Kidney (tissue), 13 donors: ENCODE measurements at regions not wholly inside any gene's neighbourhood (a gene's known extent, or its start where the extent isn't known, plus 50 kb on each side); places are given as distances from the start of the nearest gene placed in this dataset.
A peak's percentile ranks its signal among the peaks of the same experiment; 100 is the strongest.

ENCODE experiments used
- DNase-seq, 5 donors: peaks; one replicate each; pipeline ENCODE4 v3.0.0-alpha.2; 2013 to 2020
- FAIRE-seq: peaks from 2 replicates; lab custom pipeline; 2012; peaks lifted over from hg19 to GRCh38; lab: Jason Lieb, UNC
- H3K27ac ChIP-seq, 2 donors: one replicate each; pipeline ENCODE4 v1.7.0; 2013; ENCODE audit warnings: low read depth in 2 of 2, low read length in 2 of 2, inconsistent platforms in 1 of 2
- H3K27me3 ChIP-seq: one replicate; pipeline ENCODE4 v1.7.1; 2013; ENCODE audit warnings: low read length, inconsistent platforms; ENCODE audit not compliant: control insufficient read depth, insufficient read depth
- H3K36me3 ChIP-seq, 3 donors: one replicate each; pipeline versions ENCODE4 v1.7.0 to v1.7.1; 2013; ENCODE audit warnings: low read length in 3 of 3, control low read depth in 1 of 3, inconsistent platforms in 1 of 3; ENCODE audit not compliant: insufficient read depth in 3 of 3, control insufficient read depth in 2 of 3
- H3K4me1 ChIP-seq, 3 donors: one replicate each; pipeline versions ENCODE4 v1.7.0 to v1.7.1; 2013; ENCODE audit warnings: low read length in 3 of 3, inconsistent platforms in 1 of 3, low read depth in 1 of 3; ENCODE audit not compliant: control insufficient read depth in 2 of 3, insufficient read depth in 2 of 3
- H3K4me3 ChIP-seq, 3 donors: one replicate each; pipeline versions ENCODE4 v1.7.0 to v1.8.1; 2013; ENCODE audit warnings: low read length in 3 of 3, control low read depth in 1 of 3, inconsistent platforms in 1 of 3
- H3K9ac ChIP-seq, 3 donors: one replicate each; pipeline versions ENCODE4 v1.7.0 to v1.7.1; 2013; ENCODE audit warnings: low read length in 3 of 3, control low read depth in 1 of 3, inconsistent platforms in 1 of 3
- H3K9me3 ChIP-seq, 3 donors: one replicate each; pipeline versions ENCODE4 v1.7.0 to v1.7.1; 2013; ENCODE audit warnings: low read length in 3 of 3, control low read depth in 1 of 3, inconsistent platforms in 1 of 3; ENCODE audit not compliant: control insufficient read depth in 2 of 3, insufficient read depth in 1 of 3
- CTCF ChIP-seq: IDR thresholded peaks from 3 replicates; pipeline ENCODE4 v1.5.1; 2012; ENCODE audit warnings: mild to moderate bottlenecking, moderate library complexity, borderline replicate concordance; ENCODE audit not compliant: insufficient read depth; ENCODE audit errors: extremely low read depth
- intact Hi-C: fragments of 100-400 bp; cut with DNase I; formaldehyde crosslinking; loops from one replicate; pipeline ENCODE4 v1.11.1; 2022
- donor health status: control.
- donor health status: control.
- donor health status: control.
- donor health status: control.
- donor health status: control.
- donor health status: DM: yes; HTN: yes; CAD: no.
- donor health status: Normal renal cell carcinoma (clear cell type).

GRCh38 chr11:119473901-119474681 lies 51.1 kb upstream of the THY1 start:
- Histone ChIP-seq H3K9me3 (no peaks in the 10 kb centered on the region), H3K4me3 (no peak overlapping the region), H3K9ac (no peak overlapping the region), H3K4me1 (peaks cover 0 to 4% (median 0%) of the 10 kb centered on the region in 3 donors), H3K36me3 (no peaks in the 10 kb centered on the region), H3K27ac (no peak overlapping the region), H3K27me3 (no peaks in the 10 kb centered on the region)
- DNase-seq (peak in 1 of 5 donors; percentile 20), FAIRE-seq (no peak)
- intact Hi-C loops, result loop anchor here (10.0 kb wide), 1 partner anchor 641 kb away; no protein-coding TSS in a partner anchor
- no peak for TF ChIP-seq CTCF

- no peak overlapping the region for H3K4me3 ChIP-seq
- no peak overlapping the region for H3K9ac ChIP-seq
- peaks cover 0 to 4% (median 0%) of the 10 kb centered on the region in 3 donors for H3K4me1 ChIP-seq
- H3K27me3 ChIP-seq, result no peaks in the 10 kb centered on the region
- intact Hi-C loops, result loop anchor here (10.0 kb wide), 1 partner anchor 642 kb away; no protein-coding TSS in a partner anchor
- FAIRE-seq (no peak), DNase-seq (no peak)
- TF ChIP-seq CTCF, result no peak
- no peaks in the 10 kb centered on the region for H3K36me3 ChIP-seq
- no peaks in the 10 kb centered on the region for H3K9me3 ChIP-seq
- H3K27ac ChIP-seq, result no peak overlapping the region
These were observed 50.3 kb upstream of the THY1 start for GRCh38 chr11:119473226-119473625.

- FAIRE-seq, result no peak
- H3K4me1 ChIP-seq, result peaks cover 0 to 4% (median 0%) of the 10 kb centered on the region in 3 donors
- no peak overlapping the region for H3K27ac ChIP-seq
- H3K9ac ChIP-seq, result no peak overlapping the region
- H3K9me3 ChIP-seq, result no peaks in the 10 kb centered on the region
- H3K4me3 ChIP-seq, result no peak overlapping the region
- no peaks in the 10 kb centered on the region for H3K27me3 ChIP-seq
- intact Hi-C loops, result loop anchor here (10.0 kb wide), 1 partner anchor 642 kb away; no protein-coding TSS in a partner anchor
- no peak for TF ChIP-seq CTCF
- no peak for DNase-seq
- no peaks in the 10 kb centered on the region for H3K36me3 ChIP-seq
These were observed 49.9 kb upstream of the THY1 start for GRCh38 chr11:119472856-119473222.
